ENCODE measurements at regions not wholly inside any gene's neighbourhood (a gene's known extent, or its start where the extent isn't known, plus 50 kb on each side); places are given as distances from the start of the nearest gene placed in this dataset.
A peak's percentile ranks its signal among the peaks of the same experiment; 100 is the strongest.

GRCh38 chr4:13142726-13143125 is 341.4 kb downstream of the RAB28 start:
- Histone ChIP-seq H2AFZ (ENCODE audit: low read depth) (no peak overlapping the region), H4K20me1 (ENCODE audit: insufficient read depth) (no peaks in the 10 kb centered on the region), H3K4me1 (ENCODE audit: control insufficient read depth in 1 of 2, insufficient read depth in 2 of 2, low read depth in 1 of 2, low read length in 1 of 2) (peaks cover 0 to 12% of the 10 kb centered on the region in 2 experiments; a peak in 2 of 4 replicates), H3K79me2 (ENCODE audit: insufficient read depth) (no peaks in the 10 kb centered on the region), H3K4me2 (no peak overlapping the region), H3K27me3 (ENCODE audit: insufficient read depth) (no peaks in the 10 kb centered on the region), H3K9me2 (no peaks in the 10 kb centered on the region), H3K9me3 (no peaks in the 10 kb centered on the region), H3K9ac (no peak overlapping the region), H3F3A (replicated peaks; ENCODE audit: insufficient read depth) (no peaks in the 10 kb centered on the region), H3K4me3 (ENCODE audit: low read depth in 2 of 2, low read length in 1 of 2) (no peak overlapping the region), H3K27ac (ENCODE audit: low read depth in 2 of 2, low read length in 1 of 2) (peak overlapping the region in 1 of 2 experiments; percentile 67; a peak in 1 of 4 replicates), H3K36me3 (replicated peaks in 1 of 2; ENCODE audit: control insufficient read depth in 1 of 2, insufficient read depth in 2 of 2, low read length in 1 of 2) (no peaks in the 10 kb centered on the region)
- 30% methylated on average over 4 of the region's 4 CpGs for whole genome bisulfite sequencing (ENCODE audit: low lambda C conversion rate)
- ChIA-PET POLR2A (no interaction called here), CTCF (interaction anchor here (0.9 to 1.1 kb wide), 2 partner anchors 9 to 344 kb away, joined by 3 read pairs; no protein-coding TSS in a partner anchor)
- TF ChIP-seq MEF2A (IDR thresholded peaks at IDR 0.05; ENCODE audit: borderline replicate concordance, low read depth) (no peak), SIN3A (IDR thresholded peaks at IDR 0.05; ENCODE audit: borderline replicate concordance, low read depth, low read length) (no peak), FOXJ3 (CRISPR knock-in tag; IDR thresholded peaks at IDR 0.05) (no peak), NRF1 (IDR thresholded peaks at IDR 0.05; ENCODE audit: low read depth, low read length) (no peak), MXI1 (IDR thresholded peaks at IDR 0.05; ENCODE audit: low read depth, low read length) (no peak), NFIC (IDR thresholded peaks at IDR 0.05; ENCODE audit: borderline replicate concordance) (no peak), TEAD4 (IDR thresholded peaks at IDR 0.05; ENCODE audit: borderline replicate concordance, insufficient read depth) (no peak), ELF1 (IDR thresholded peaks at IDR 0.05) (no peak), CTCF (IDR thresholded peaks at IDR 0.05) (no peak), MAX (IDR thresholded peaks at IDR 0.05; ENCODE audit: low read depth) (no peak), SMC3 (IDR thresholded peaks at IDR 0.05; ENCODE audit: low read depth, low read length) (no peak)
- TF ChIP-seq, protein P1, sequence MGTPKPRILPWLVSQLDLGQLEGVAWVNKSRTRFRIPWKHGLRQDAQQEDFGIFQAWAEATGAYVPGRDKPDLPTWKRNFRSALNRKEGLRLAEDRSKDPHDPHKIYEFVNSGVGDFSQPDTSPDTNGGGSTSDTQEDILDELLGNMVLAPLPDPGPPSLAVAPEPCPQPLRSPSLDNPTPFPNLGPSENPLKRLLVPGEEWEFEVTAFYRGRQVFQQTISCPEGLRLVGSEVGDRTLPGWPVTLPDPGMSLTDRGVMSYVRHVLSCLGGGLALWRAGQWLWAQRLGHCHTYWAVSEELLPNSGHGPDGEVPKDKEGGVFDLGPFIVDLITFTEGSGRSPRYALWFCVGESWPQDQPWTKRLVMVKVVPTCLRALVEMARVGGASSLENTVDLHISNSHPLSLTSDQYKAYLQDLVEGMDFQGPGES (IDR thresholded peaks at IDR 0.05; ENCODE audit: low read depth, low read length) = no peak
- TF ChIP-seq, protein P2, sequence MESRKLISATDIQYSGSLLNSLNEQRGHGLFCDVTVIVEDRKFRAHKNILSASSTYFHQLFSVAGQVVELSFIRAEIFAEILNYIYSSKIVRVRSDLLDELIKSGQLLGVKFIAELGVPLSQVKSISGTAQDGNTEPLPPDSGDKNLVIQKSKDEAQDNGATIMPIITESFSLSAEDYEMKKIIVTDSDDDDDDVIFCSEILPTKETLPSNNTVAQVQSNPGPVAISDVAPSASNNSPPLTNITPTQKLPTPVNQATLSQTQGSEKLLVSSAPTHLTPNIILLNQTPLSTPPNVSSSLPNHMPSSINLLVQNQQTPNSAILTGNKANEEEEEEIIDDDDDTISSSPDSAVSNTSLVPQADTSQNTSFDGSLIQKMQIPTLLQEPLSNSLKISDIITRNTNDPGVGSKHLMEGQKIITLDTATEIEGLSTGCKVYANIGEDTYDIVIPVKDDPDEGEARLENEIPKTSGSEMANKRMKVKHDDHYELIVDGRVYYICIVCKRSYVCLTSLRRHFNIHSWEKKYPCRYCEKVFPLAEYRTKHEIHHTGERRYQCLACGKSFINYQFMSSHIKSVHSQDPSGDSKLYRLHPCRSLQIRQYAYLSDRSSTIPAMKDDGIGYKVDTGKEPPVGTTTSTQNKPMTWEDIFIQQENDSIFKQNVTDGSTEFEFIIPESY (IDR thresholded peaks at IDR 0.05; ENCODE audit: borderline replicate concordance, low read depth) = no peak
- DNase-seq = no peak
